ENCODE measurements at regions not wholly inside any gene's neighbourhood (a gene's known extent, or its start where the extent isn't known, plus 50 kb on each side); places are given as distances from the start of the nearest gene placed in this dataset.
"Not testable (repeated sequence)": the region's sequence is repeated elsewhere in the genome, so short reads cannot be mapped to it uniquely, and the experiment has no call there.

- no peaks in the 10 kb centered on the region for H3K9me3 Mint-ChIP-seq
- H3K27me3 Mint-ChIP-seq (ENCODE audit: low read depth), result peaks cover 12% of the 10 kb centered on the region
- no peak overlapping the region for H3K4me3 Mint-ChIP-seq
- H3K27ac Mint-ChIP-seq, result no peak overlapping the region
- no peaks in the 10 kb centered on the region for H3K36me3 Mint-ChIP-seq (ENCODE audit: low read depth)
- H3K4me1 Mint-ChIP-seq, result peaks cover 6% of the 10 kb centered on the region
- no peak for TF ChIP-seq CTCF (IDR thresholded peaks at IDR 0.05; ENCODE audit: unreplicated experiment in 3 of 3)
Measured at GRCh38 chr16:26493751-26494150, 573.0 kb upstream of the C16orf82 start.

- no peak overlapping the region for H3K27ac Mint-ChIP-seq
- peaks cover 6% of the 10 kb centered on the region for H3K4me1 Mint-ChIP-seq
- peaks cover 11% of the 10 kb centered on the region for H3K27me3 Mint-ChIP-seq (ENCODE audit: low read depth)
- H3K9me3 Mint-ChIP-seq, result no peaks in the 10 kb centered on the region
- no peak overlapping the region for H3K4me3 Mint-ChIP-seq
- no peak for TF ChIP-seq CTCF (IDR thresholded peaks at IDR 0.05; ENCODE audit: unreplicated experiment in 3 of 3)
- H3K36me3 Mint-ChIP-seq (ENCODE audit: low read depth), result no peaks in the 10 kb centered on the region
Measured at GRCh38 chr16:26497896-26498295, 568.8 kb upstream of the C16orf82 start.

- Mint-ChIP-seq H3K4me1 (no peaks in the 10 kb centered on the region), H3K9me3 (no peaks in the 10 kb centered on the region), H3K27ac (no peak overlapping the region), H3K36me3 (ENCODE audit: low read depth) (no peaks in the 10 kb centered on the region), H3K27me3 (ENCODE audit: low read depth) (peaks cover 5% of the 10 kb centered on the region), H3K4me3 (no peak overlapping the region)
- TF ChIP-seq CTCF (IDR thresholded peaks at IDR 0.05; ENCODE audit: unreplicated experiment in 3 of 3), result no peak
Measured at GRCh38 chr16:26500326-26500725, 566.4 kb upstream of the C16orf82 start.

- Mint-ChIP-seq H3K9me3 (no peaks in the 10 kb centered on the region), H3K36me3 (ENCODE audit: low read depth) (no peaks in the 10 kb centered on the region), H3K27me3 (ENCODE audit: low read depth) (peaks cover 9% of the 10 kb centered on the region), H3K27ac (no peak overlapping the region), H3K4me1 (no peaks in the 10 kb centered on the region), H3K4me3 (no peak overlapping the region)
- TF ChIP-seq CTCF (IDR thresholded peaks at IDR 0.05; ENCODE audit: unreplicated experiment in 3 of 3), result no peak
Measured at GRCh38 chr16:26505496-26505895, 561.2 kb upstream of the C16orf82 start.

GRCh38 chr16:26508946-26509345 is 557.8 kb upstream of the C16orf82 start:
- not testable (repeated sequence) for H3K36me3 Mint-ChIP-seq (ENCODE audit: low read depth); H3K4me1 Mint-ChIP-seq; H3K27me3 Mint-ChIP-seq (ENCODE audit: low read depth); H3K9me3 Mint-ChIP-seq; H3K4me3 Mint-ChIP-seq; H3K27ac Mint-ChIP-seq

- Mint-ChIP-seq H3K9me3 (no peaks in the 10 kb centered on the region), H3K27me3 (ENCODE audit: low read depth) (peaks cover 3% of the 10 kb centered on the region), H3K36me3 (ENCODE audit: low read depth) (no peaks in the 10 kb centered on the region), H3K27ac (no peak overlapping the region), H3K4me3 (no peak overlapping the region), H3K4me1 (no peaks in the 10 kb centered on the region)
- no peak for TF ChIP-seq CTCF (IDR thresholded peaks at IDR 0.05; ENCODE audit: unreplicated experiment in 3 of 3)
Measured at GRCh38 chr16:26510924-26511323, 555.8 kb upstream of the C16orf82 start.
